NCI-H2029 (cell line): ENCODE measurements at regions not wholly inside any gene's neighbourhood (a gene's known extent, or its start where the extent isn't known, plus 50 kb on each side); places are given as distances from the start of the nearest gene placed in this dataset.
A peak's percentile ranks its signal among the peaks of the same experiment; 100 is the strongest.
"Not testable (repeated sequence)": the region's sequence is repeated elsewhere in the genome, so short reads cannot be mapped to it uniquely, and the experiment has no call there.

Experiments used
- DNase-seq: peaks from one replicate; lab custom pipeline; 2025; lab: John Stamatoyannopoulos, UW

DNA sequence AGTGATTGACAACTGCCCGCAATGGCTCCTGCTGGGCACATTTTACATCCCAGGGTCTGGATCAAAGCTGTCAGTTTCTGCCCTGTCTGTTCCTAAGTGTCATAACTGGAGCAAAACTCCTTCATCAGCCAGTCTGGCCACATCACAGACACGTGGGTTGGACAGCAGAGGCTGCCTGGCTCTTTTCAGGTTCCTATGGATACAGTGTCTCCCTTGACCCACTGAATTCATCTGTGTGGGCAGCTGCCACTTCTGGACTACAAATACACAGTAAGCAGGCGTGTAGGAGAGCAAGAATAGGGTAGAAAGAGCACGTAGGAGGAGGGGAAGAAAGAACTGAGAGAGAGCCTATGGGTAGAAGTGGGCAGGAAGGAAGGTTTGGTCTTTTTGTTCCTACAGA lies 238.0 kb downstream of the ENC1 start:
- DNase-seq: peak; percentile 49

DNA sequence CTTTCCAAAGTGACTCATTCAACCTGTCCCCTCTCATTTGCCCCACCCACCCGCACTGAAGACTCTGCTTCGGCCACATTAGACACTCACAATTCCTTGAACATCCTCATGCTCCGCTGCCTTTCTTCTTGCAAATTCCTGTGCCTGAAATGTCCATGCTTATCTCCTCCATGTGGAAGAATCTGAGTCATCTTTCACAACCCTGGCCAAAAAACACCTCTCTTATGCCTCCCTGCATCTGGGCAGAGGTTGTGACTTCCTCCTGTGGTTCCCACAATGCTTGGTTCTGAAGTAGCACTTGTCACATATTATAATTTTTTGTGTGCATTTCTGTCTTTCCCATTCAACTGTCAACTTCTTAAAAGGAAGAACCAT lies 238.6 kb downstream of the ENC1 start:
- no peak for DNase-seq

DNA sequence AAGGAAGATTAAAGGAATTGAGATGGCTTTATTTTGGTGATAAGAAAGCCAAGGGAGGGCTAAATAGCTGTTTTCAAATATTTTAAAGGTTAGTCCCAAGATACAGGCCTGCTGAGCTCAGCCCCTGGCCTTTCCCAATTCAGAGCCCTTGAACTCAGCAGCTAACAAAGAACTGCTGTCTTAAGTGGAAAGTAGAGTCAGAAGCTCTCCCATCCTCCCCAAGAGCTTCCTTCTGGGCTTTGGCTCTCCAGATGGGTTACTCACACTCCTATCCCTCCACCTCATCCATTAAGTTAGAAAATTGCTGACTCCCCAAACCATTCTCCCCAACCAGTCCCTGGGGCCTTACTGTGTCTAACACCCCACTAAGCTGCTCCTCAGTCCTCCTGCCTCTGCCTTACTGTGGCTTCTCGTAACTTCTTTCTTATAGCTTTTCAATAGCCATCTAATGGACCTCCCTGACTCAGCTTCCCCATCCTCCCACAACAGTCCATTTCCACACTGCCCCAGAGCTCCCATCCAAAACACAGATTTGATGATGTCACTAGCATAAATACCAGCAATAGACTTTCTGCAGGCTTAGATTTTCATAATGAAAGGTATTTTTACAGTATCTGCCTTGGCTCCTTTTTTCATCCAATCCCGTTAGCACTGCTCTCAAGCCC lies 239.1 kb downstream of the ENC1 start:
- DNase-seq: no peak

DNA sequence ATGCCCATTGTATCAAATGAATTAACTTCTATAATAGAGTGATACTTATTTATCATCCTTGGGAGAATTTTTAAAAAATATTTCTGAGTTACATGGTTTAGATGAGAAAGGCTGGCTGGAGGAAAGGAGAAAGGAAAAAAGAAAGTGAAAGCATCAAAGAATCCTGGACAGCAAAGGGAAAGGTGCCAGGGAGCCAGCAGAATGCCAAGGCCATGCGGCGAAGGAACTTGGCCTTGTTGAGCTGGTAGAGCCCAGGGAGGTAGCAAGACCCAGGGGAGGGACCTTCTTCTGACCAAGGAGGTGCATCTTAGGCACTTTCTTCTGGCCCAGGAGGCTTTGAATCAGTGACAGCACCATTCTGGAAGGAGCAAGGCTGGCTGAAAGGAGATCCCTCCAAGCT lies 240.5 kb downstream of the ENC1 start:
- DNase-seq: no peak

DNA sequence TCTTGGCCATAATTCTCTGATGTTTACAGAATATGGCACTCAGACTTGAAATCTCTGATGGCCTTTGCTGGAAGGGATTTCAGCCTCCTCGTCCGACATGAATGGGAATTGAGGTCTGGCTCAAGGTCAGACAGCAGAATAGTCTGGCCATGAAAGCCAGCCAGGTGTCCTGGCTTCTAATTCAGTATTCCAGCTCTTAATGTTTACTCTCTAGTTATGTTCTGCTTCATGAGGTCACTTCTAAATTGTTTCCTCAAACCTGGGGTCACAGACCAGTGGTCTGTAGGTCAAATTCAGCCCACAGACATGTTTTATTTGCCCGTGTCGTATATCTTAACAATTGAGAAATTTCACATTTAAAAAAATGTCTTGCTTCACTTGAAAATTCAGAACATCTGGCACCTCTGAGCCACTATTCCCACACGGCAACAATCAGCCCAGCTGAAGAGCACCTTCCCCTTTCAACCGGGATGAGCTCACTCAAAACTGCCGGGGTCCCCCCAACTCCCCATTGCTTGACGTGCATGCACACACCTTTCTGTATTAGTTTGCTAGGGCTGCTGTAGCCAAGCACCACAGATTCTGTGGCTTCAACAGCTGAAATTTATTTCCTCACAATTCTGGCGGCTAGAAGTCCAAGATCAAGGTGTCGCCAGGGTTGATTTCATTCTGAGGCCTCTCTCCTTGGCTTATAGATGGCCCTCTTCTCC lies 243.5 kb downstream of the ENC1 start:
- DNase-seq: no peak

DNA sequence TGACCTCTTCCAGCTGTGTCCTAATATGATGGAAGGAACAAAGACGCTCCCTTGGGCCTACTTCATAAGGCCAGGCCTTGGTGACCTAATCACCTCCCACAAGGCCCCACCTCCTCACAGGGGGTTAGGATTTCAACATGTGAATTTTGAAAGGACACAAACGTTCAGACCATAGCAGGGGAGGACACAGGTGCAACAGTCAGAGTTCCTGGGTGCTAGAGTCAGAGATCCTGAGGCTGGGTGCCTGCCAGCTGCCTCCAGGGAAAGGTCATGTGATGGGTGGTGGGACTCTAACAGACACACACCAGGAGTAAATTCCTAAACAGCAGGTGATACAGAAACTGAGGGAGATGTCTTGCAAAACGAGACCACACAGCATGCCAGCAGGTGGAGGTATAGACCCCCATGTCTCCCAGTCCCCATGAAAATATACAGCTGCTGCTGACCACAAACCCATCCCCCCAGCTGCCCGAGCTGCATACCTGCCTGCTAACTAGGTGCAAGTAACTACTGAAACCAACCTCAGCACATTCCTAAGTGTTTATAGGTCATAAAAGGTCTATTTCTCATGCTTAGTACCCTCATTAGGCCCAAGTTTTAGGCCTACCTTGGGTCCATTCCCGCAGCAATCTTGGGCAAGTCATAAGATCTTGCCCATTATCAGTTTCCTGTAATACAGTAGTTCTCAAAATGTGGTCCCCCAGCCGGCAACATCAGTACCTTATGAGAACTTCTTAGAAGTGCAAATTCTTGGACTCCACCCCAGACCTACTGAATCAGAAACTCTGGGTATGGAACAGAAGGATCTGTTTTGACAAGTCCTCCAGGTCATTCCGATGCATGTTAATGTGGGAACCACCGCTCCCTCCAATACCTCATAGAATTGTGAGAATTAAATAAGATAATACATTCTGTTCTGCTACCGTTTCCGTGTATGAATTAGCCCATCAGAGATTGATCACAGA lies 245.3 kb downstream of the ENC1 start:
- DNase-seq: no peak

DNA sequence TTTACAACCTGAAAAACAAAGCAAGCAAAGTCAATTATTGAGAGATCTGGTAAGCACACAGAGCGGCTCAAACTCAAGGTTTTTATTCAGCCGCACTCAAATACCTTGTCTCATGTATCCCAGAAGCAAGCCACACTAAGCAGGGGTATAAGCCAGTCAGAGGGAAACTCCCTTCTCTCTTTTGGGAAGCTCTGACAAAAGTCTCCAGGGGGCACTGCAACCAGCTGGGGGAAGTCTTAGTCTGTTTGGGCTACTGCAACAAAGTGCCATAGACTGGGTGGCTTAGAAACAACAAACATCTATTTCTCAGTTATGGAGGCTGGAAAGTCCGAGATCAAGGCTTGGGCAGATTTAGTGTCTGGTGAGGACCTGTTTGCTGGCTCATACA lies 246.0 kb downstream of the ENC1 start:
- no peak for DNase-seq

DNA sequence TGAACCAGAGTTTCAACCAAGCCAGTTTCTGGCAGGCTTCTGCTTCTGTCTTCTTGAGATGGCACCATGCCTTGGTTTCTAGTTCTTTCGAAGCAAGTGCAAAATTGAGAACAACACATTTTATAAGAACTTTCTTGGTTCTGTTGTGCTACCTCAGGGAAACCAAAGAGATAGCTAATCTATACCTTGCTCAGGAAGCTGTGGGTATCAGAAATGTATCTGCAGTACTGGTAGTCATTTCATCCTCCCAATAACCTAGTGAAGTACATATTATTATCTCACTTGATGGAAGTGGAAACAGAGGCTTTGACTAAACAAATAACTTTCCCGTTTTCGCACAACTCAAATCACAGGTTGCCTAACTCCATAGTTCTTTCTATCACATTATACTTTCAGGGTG lies 246.6 kb downstream of the ENC1 start:
- no peak for DNase-seq

DNA sequence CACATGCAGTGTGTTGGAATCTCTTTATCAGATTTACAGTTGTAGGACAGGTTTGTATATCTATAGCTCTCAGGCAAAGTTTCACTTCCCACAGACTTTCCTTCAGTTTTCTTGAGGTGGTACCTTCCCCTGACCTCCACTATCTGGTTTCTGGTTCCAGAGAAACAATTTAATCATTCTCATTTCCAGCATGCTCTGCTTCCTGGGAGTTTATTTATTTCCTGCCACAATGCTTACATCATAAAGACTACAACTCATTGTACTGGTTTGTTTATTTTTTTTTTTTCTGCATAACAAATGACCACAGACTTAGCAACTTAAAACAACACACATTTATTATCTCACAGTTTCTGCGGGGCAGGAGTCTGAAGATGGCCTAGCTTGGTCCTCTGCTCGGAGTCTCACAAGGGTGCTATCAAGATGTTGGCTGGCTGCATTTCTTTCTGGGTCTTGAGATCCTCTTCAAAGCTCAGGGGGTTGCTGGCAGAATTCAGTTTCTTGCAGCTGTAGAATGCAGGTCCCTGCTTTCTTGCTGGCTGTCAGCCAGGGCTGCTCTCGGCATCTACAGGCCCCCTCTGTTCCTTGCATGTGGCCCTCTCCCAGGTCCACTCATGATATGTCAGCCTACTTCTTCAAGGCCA lies 247.7 kb downstream of the ENC1 start:
- DNase-seq: no peak

DNA sequence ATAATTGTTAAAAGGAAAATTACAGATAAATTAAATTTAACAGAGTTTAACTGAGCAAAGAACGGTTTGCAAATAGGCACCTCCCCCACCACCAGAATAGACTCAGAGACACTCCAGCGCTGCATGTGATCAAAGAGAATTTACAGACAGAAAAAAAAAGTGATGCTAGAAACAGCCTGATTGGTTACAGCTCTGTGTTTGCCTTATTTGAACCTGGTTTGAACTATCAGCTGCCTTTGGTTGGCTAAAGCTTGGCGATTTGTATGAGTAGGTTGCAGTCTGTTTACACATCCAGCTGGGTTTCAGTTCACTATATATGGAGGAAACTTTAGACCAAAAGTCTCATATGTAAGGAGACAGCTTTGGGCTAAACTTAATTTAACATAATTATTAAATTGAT lies 249.1 kb downstream of the ENC1 start:
- no peak for DNase-seq

DNA sequence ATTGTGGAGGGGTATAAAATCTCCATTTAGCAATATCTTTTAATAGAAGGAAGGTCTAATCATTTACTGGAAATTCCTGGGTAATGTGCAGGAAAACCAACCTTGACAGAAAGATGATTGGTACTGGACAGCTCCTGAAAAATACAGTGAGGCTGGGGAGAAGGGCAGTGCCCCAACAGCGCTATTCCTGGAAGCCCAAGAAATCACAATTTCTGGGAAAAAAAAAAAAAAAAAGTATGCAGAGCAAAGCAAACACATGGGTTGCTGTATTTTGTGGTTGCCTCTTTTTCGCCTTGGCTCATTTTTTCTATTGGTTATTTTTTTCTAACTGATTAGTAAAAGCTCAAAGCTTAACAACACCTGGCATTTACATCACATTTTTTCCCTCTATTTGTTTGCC lies 249.7 kb downstream of the ENC1 start:
- DNase-seq: no peak

DNA sequence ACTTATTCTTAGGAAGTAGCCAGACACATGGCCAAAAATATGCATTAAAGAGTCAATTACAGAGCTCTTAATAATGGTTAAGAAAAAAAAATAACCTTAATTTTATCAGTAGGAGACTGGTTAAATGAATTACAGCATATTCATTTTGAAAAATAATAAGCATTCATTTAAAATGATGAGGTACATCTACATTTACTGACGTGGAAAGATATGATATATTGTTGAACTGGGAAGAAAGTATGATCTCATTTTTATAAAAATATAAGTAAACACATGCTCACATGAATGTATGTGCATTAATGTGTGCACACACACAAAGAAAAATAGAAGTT lies 250.3 kb downstream of the ENC1 start:
- DNase-seq: no peak

DNA sequence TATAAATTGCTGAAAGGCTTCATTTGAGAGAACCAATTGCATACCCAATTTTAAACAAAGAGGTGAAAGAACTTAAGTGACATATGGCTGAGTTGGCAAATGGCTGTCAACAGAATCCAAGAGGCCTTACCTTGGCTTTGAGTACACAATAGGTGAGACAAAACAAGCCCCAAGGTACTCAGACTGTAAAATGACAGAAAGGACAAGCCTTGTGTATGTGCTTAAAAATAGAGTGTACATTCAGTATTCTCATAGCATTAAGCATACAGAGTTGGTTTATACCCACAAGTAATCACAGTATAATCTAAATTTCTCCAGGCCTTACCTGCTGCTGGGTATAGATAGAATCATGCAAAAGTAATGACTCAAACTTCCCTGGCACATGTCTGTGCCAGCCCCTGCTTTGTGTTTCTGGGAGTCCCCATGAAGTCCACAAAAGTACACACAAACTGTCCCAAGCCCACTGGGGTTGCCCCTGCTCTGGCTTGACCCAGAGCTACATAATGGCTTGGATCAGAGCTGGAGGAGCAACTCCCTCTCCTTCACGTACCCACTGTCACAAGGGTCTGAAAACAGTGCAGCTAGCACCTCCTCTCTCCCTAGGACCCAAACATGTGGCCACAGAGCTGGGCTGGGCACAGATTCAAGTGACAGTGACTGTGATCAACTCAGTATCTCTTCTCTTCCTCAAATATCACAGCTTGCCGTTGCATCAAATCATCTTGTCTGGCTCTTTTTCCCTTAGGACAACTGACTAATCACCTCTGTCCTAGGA lies 250.8 kb downstream of the ENC1 start:
- DNase-seq: no peak

DNA sequence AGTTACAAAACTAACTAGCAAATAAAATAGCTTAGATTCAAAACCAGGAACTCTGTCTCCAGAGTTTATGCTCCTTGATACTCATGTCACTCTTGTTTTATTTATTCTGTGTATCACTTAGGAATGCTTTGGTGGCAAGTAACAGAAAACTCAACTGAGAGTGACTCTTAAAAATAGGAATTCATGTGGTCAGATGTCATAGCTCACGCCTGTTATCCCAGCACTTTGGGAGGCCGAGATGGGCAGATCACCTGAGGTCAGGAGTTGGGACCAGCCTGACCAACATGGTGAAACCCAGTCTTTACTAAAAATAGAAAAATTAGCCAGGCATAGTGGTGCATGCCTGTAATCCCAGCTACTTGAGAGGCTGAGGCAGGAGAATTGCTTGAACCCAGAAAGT lies 252.1 kb downstream of the ENC1 start:
- not testable (repeated sequence) for DNase-seq

DNA sequence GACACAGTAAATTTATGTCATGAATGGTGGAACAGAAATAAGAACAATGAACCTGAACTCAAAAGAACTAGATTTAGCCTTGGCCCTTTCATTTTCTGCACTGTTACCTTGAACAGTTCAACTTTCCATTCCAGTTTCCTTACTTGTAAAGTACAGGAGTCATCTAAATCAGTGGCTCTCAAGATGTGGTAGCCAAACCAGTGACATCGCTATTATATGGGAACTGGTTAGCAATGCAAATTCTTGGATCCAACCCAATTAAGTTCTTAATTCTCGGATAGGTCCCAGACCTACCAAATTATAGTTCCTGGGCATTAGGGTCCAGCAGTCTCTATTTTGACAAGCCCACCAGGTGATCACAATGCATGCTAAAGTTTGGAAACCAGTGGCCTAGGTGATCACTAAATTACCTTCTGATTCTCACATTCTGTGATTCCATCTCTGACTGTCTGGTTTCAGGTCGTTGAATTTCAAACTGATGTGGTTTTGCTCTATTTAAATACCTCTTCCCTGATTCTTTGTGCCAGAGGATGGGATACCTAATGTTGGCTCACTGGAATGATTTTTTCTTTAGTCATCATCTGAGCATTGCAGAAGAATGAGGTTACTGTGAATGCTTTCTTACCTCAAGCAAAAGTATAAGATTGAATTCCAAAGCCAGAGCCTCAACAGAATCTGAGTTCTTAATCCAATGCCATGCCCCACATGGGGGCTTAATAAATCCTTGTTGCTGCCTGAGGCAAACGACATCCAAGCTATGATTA lies 253.8 kb downstream of the ENC1 start:
- no peak for DNase-seq

DNA sequence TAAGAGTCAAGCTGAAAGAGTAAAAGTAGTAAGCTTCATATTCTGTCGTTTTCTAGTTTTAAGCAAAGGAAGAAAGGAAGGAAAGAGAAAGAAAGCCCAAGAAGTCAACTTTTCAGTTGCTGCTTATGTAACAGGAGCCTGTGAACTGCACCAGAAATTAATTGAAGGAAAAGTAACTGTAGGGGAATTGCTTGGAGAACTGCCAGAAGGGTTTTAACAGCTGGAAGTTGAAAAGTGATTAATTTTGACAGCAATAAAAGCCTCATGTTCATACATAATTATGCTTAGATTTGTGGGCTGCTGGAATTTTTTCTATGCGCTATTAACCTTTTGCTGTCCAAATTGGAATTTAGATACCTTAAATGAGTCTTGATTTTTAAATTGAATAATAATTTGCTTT lies 255.7 kb downstream of the ENC1 start:
- no peak for DNase-seq

DNA sequence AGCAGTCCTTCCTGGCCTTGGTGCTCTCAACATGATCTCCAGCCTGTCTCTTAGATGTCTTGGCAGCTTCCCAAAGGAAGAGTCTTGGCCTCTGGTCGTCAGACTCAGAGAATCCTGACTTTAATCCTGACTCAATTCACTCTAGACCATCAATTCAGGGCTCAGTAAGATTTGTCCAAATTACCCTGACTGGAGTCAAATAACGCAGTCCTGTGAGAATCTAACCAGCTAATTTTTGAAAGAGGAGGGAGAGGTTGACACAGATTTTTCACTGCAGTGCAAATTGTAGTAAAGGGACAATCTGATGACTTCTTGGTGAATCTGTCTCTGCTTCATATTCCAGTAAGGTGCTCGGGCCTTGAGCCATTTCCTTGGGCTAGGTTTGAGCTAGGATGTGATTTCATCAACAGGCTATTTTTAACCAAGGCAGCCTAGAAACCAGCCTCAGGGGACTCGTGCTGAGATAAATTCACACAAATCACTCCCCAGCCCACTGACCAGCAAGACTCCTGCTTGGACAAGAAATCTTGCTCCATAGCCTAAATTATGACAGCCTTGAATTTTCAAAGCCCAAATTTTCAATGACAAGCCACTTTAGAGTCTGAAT lies 257.4 kb downstream of the ENC1 start:
- DNase-seq: no peak

DNA sequence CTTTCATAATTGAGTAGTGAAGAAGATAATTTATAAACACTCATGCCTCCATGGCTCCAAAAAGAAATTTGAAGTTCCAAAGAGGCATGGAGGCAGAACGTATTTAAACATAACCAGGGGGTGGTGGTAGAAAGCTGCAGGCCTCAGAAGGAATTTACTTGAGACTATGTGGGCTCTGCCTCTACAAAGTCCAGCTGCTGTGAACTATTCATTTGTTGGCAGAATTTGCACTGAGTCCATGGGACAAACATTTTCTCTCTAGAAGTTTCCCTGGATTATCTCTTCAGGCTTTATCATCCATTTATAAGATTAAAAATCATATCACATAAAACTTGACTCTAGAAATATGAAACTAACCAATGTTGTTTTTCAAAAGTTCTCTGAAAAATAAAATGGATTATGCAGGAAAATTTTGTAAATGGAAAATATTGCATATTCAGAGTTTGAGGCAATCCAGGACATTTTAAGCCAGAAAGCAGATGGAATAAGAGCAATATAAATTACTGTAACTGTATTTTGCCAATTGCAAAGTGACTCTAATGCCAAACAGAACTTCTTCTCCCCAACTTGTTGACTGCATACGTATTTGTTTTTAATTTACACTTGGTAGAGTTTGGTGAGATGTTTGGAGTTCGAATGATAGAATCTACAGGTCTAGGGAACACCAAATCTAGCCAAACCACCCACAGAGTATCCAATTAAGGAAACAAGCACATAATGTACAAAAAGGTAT lies 258.2 kb downstream of the ENC1 start:
- no peak for DNase-seq

DNA sequence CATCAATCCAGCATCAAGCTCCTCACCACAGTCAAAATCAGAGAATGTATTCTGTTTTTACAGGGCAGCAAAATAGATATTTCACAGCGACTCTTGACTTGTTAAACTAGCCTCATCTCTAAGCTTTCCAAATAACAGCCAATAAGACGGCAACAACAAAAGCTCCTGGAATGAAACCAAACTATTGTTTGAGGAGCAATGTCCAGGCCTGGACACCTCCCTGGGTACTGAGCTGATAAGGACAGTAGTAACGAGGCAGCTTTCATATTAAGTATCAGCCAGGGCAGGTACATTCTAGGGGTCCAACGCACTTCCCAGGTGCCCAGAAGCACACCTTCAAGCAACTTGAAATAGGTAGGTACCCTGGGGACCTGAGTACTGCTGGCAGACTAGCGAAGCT lies 260.3 kb downstream of the ENC1 start:
- no peak for DNase-seq

DNA sequence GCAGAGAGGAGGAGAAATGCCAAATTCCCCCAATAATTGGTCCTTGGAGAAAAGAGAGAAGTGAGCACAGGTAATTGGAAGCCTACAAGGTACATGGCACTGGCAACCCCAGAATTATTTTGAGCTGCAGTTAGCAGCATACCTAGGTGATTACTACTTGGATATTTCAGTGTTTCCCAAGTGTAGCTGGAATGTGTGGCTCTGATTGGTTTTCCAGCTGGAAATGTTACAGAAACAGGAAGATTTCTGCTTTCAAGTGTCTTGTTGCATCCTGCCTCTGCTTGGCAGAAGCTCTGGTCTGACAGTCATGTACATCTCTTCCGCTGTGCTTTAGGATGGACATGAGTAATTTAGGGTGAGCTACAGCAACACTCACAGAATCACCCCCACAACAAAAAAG lies 262.1 kb downstream of the ENC1 start:
- no peak for DNase-seq
